ENCODE measurements at regions not wholly inside any gene's neighbourhood (a gene's known extent, or its start where the extent isn't known, plus 50 kb on each side); places are given as distances from the start of the nearest gene placed in this dataset.

GRCh38 chr1:219991919-219992318, 54.4 kb downstream of the EPRS1 start:
- no peak overlapping the region for H3K18ac ChIP-seq (ENCODE audit: extremely low read depth, low read length)
- H3K23me2 ChIP-seq (ENCODE audit: low read depth, low read length) = no peaks in the 10 kb centered on the region
- H3K14ac ChIP-seq (ENCODE audit: insufficient read length) = no peak overlapping the region
- no peak overlapping the region for H2BK20ac ChIP-seq (ENCODE audit: low read length)
- H3K27ac ChIP-seq (ENCODE audit: low read depth, low read length) = no peak overlapping the region
- H3K9me3 ChIP-seq (ENCODE audit: insufficient read depth in 2 of 2, low read depth in 1 of 2, low read length in 1 of 2) = no peaks in the 10 kb centered on the region
- H4K91ac ChIP-seq (replicated peaks; ENCODE audit: insufficient read length, low read length) = no peak overlapping the region
- H3K9ac ChIP-seq (replicated peaks in 1 of 4; ENCODE audit: extremely low read depth in 1 of 4, low read depth in 3 of 4, low read length in 3 of 4) = no peak overlapping the region
- no peaks in the 10 kb centered on the region for H3K4me1 ChIP-seq (replicated peaks in 1 of 4; ENCODE audit: control insufficient read depth in 3 of 4, insufficient read depth in 4 of 4, low read length in 3 of 4)
- H4K5ac ChIP-seq (ENCODE audit: insufficient read length, low read depth, low read length) = no peak overlapping the region
- peaks cover 3 to 43% (median 21%) of the 10 kb centered on the region in 4 experiments; a peak in 7 of 8 replicates for H3K36me3 ChIP-seq (ENCODE audit: control insufficient read depth in 2 of 4, insufficient read depth in 4 of 4, low read length in 3 of 4)
- H3K4me2 ChIP-seq (ENCODE audit: insufficient read depth in 1 of 2, low read depth in 2 of 2, low read length in 2 of 2) = no peak overlapping the region
- no peak overlapping the region for H2AFZ ChIP-seq (ENCODE audit: low read length)
- DNase-seq (ENCODE audit: low read depth in 1 of 2, low spot score in 2 of 2) (no peak), FAIRE-seq (no peak)
- CTCF ChIA-PET (ENCODE audit: partially characterized antibody) = interaction anchor here (0.7 to 4.6 kb wide), 14 partner anchors 11 to 152 kb away, joined by 3 to 21 read pairs (median 3); no protein-coding TSS in a partner anchor
- no peak overlapping the region for H3K4me3 ChIP-seq (ENCODE audit: extremely low read depth in 1 of 4, insufficient read depth in 2 of 4, low read depth in 3 of 4, low read length in 4 of 4)
- H2BK120ac ChIP-seq (replicated peaks; ENCODE audit: low read depth, low read length) = no peak overlapping the region
- no peaks in the 10 kb centered on the region for H3K27me3 ChIP-seq (replicated peaks in 1 of 4; ENCODE audit: control insufficient read depth in 3 of 4, extremely low read depth in 1 of 4, insufficient read depth in 3 of 4, low read length in 3 of 4)
- no peaks in the 10 kb centered on the region for H3K79me1 ChIP-seq (ENCODE audit: low read depth, low read length)
- no peak overlapping the region for H3K23ac ChIP-seq (ENCODE audit: insufficient read length)
- 93% methylated on average over 2 of the region's 2 CpGs; no CpG with 5 or more reads in 1 of the 2 experiments for WGBS, 2 experiments (ENCODE audit: extremely low coverage in 1 of 2, insufficient coverage in 1 of 2, insufficient read length in 1 of 2, insufficient replicate concordance in 2 of 2, low coverage in 1 of 2, low lambda C conversion rate in 2 of 2, missing lambda C conversion rate in 1 of 2)
- H3K56ac ChIP-seq (replicated peaks; ENCODE audit: insufficient read length, low read depth, low read length) = no peak overlapping the region
- POLR2A ChIA-PET (ENCODE audit: partially characterized antibody) = no interaction called here
- H2AK5ac ChIP-seq (ENCODE audit: low read depth, low read length) = no peak overlapping the region
- peaks cover 0 to 1% of the 10 kb centered on the region in 2 experiments for H4K20me1 ChIP-seq (replicated peaks in 1 of 2; ENCODE audit: control insufficient read depth in 1 of 2, insufficient read depth in 2 of 2, low read length in 2 of 2)
- H2BK5ac ChIP-seq (ENCODE audit: low read depth, low read length) = no peak overlapping the region
- H4K8ac ChIP-seq (ENCODE audit: extremely low read depth, insufficient read depth, low read length) = no peak overlapping the region
- no peak overlapping the region for H2BK12ac ChIP-seq (ENCODE audit: low read depth, low read length)
- no peaks in the 10 kb centered on the region for H3K79me2 ChIP-seq (ENCODE audit: control insufficient read depth in 1 of 2, insufficient read depth in 2 of 2, low read length in 2 of 2)
- no peak overlapping the region for H2BK15ac ChIP-seq (ENCODE audit: low read length)
- H3K4ac ChIP-seq (replicated peaks; ENCODE audit: insufficient read length, low read depth, low read length) = no peak overlapping the region
- no peak for TF ChIP-seq KDM5A (IDR thresholded peaks at IDR 0.05; ENCODE audit: low read length)
- no peak for TF ChIP-seq SP2 (IDR thresholded peaks at IDR 0.05; ENCODE audit: low read length)
- TF ChIP-seq PHF8 (conservative IDR thresholded peaks at IDR 0.05; ENCODE audit: low read depth, low read length) = no peak
- no peak for TF ChIP-seq CTCF (IDR thresholded peaks at IDR 0.05; ENCODE audit: control extremely low read depth in 1 of 3, insufficient read depth in 1 of 3, low read depth in 1 of 3, low read length in 3 of 3)
- no peak for TF ChIP-seq GTF2F1 (IDR thresholded peaks at IDR 0.05; ENCODE audit: borderline replicate concordance, low read depth, low read length)
- no peak for TF ChIP-seq CTBP2 (IDR thresholded peaks at IDR 0.05; ENCODE audit: borderline replicate concordance, insufficient read depth, insufficient read length, low read length)
- no peak for TF ChIP-seq CHD2 (IDR thresholded peaks at IDR 0.05; ENCODE audit: low read length)
- no peak for TF ChIP-seq E2F6 (IDR thresholded peaks at IDR 0.05)
- no peak for TF ChIP-seq CREB1 (IDR thresholded peaks at IDR 0.05)
- no peak for TF ChIP-seq NRF1 (IDR thresholded peaks at IDR 0.05; ENCODE audit: low read depth, low read length)
- TF ChIP-seq FOSL1 (IDR thresholded peaks at IDR 0.05; ENCODE audit: insufficient read depth, low read depth, low read length) = no peak
- TF ChIP-seq KDM1A (IDR thresholded peaks at IDR 0.05; ENCODE audit: borderline replicate concordance, low read length) = no peak
